ENCODE measurements at regions not wholly inside any gene's neighbourhood (a gene's known extent, or its start where the extent isn't known, plus 50 kb on each side); places are given as distances from the start of the nearest gene placed in this dataset.

GRCh38 chr5:54602475-54602874 is 84.9 kb downstream of the SNX18 start:
- no peaks in the 10 kb centered on the region for H3K9me3 ChIP-seq (ENCODE audit: control insufficient read depth in 3 of 3, low read length in 3 of 3)
- peaks cover 0 to 5% (median 2%) of the 10 kb centered on the region in 3 donors for H3K4me1 ChIP-seq (ENCODE audit: control insufficient read depth in 3 of 3, insufficient read depth in 3 of 3, low read length in 3 of 3)
- no peaks in the 10 kb centered on the region for H3K36me3 ChIP-seq (ENCODE audit: control insufficient read depth in 3 of 3, insufficient read depth in 3 of 3, low read length in 3 of 3)
- no peaks in the 10 kb centered on the region for H3K27me3 ChIP-seq (ENCODE audit: control insufficient read depth in 3 of 3, insufficient read depth in 3 of 3, low read length in 3 of 3)
- no peak overlapping the region for H3K9ac ChIP-seq (ENCODE audit: low read depth in 1 of 3, low read length in 3 of 3)
- peak overlapping the region; percentile 29 for H3K27ac ChIP-seq (ENCODE audit: low read depth, low read length)
- H3K4me3 ChIP-seq (ENCODE audit: low read length in 3 of 3) = no peak overlapping the region

GRCh38 chr5:54601411-54602230 is 84.1 kb downstream of the SNX18 start:
- H3K36me3 ChIP-seq (ENCODE audit: control insufficient read depth in 3 of 3, insufficient read depth in 3 of 3, low read length in 3 of 3) = no peaks in the 10 kb centered on the region
- H3K4me3 ChIP-seq (ENCODE audit: low read length in 3 of 3) = no peak overlapping the region
- peaks cover 0 to 5% (median 2%) of the 10 kb centered on the region in 3 donors for H3K4me1 ChIP-seq (ENCODE audit: control insufficient read depth in 3 of 3, insufficient read depth in 3 of 3, low read length in 3 of 3)
- no peaks in the 10 kb centered on the region for H3K27me3 ChIP-seq (ENCODE audit: control insufficient read depth in 3 of 3, insufficient read depth in 3 of 3, low read length in 3 of 3)
- H3K27ac ChIP-seq (ENCODE audit: low read depth, low read length) = peak overlapping the region; percentile 29
- H3K9ac ChIP-seq (ENCODE audit: low read depth in 1 of 3, low read length in 3 of 3) = no peak overlapping the region
- H3K9me3 ChIP-seq (ENCODE audit: control insufficient read depth in 3 of 3, low read length in 3 of 3) = no peaks in the 10 kb centered on the region

All from skeletal muscle tissue (tissue), 3 donors.